ENCODE measurements at regions not wholly inside any gene's neighbourhood (a gene's known extent, or its start where the extent isn't known, plus 50 kb on each side); places are given as distances from the start of the nearest gene placed in this dataset.

GRCh38 chr11:92347454-92347853, 122.8 kb downstream of the FAT3 start:
- Histone ChIP-seq H3F3A (ENCODE audit: insufficient read depth) (no peaks in the 10 kb centered on the region), H3K4me3 (ENCODE audit: insufficient read depth, low read length, poor library complexity, severe bottlenecking) (no peak overlapping the region), H3K27ac (ENCODE audit: low read depth, low read length) (no peak overlapping the region), H3K36me3 (ENCODE audit: low read length) (no peaks in the 10 kb centered on the region), H3K4me2 (ENCODE audit: low read depth, low read length, poor library complexity, severe bottlenecking) (no peak overlapping the region), H3K9ac (ENCODE audit: low read length) (no peak overlapping the region), H3K27me3 (ENCODE audit: low read length) (no peaks in the 10 kb centered on the region), H4K20me1 (ENCODE audit: low read depth, low read length) (no peaks in the 10 kb centered on the region), H2AFZ (ENCODE audit: low read depth, low read length, severe bottlenecking) (no peak overlapping the region), H3K9me3 (ENCODE audit: insufficient read depth, low read length) (no peaks in the 10 kb centered on the region), H3K79me2 (ENCODE audit: insufficient read depth, low read length) (no peaks in the 10 kb centered on the region), H3K9me2 (replicated peaks; ENCODE audit: insufficient read depth, low read length) (no peaks in the 10 kb centered on the region)
- no peak for TF ChIP-seq EZH2phosphoT487 (conservative IDR thresholded peaks at IDR 0.05; ENCODE audit: low read length)
- TF ChIP-seq, protein P1, sequence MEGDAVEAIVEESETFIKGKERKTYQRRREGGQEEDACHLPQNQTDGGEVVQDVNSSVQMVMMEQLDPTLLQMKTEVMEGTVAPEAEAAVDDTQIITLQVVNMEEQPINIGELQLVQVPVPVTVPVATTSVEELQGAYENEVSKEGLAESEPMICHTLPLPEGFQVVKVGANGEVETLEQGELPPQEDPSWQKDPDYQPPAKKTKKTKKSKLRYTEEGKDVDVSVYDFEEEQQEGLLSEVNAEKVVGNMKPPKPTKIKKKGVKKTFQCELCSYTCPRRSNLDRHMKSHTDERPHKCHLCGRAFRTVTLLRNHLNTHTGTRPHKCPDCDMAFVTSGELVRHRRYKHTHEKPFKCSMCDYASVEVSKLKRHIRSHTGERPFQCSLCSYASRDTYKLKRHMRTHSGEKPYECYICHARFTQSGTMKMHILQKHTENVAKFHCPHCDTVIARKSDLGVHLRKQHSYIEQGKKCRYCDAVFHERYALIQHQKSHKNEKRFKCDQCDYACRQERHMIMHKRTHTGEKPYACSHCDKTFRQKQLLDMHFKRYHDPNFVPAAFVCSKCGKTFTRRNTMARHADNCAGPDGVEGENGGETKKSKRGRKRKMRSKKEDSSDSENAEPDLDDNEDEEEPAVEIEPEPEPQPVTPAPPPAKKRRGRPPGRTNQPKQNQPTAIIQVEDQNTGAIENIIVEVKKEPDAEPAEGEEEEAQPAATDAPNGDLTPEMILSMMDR (IDR thresholded peaks at IDR 0.05; ENCODE audit: insufficient read depth, low read length, poor library complexity, severe bottlenecking): no peak

- Histone ChIP-seq H3K4me2 (ENCODE audit: low read depth, low read length, poor library complexity, severe bottlenecking) (no peak overlapping the region), H3K36me3 (ENCODE audit: low read length) (no peaks in the 10 kb centered on the region), H3K27me3 (ENCODE audit: low read length) (no peaks in the 10 kb centered on the region), H3K9ac (ENCODE audit: low read length) (no peak overlapping the region), H3K9me3 (ENCODE audit: insufficient read depth, low read length) (no peaks in the 10 kb centered on the region), H3K27ac (ENCODE audit: low read depth, low read length) (no peak overlapping the region), H2AFZ (ENCODE audit: low read depth, low read length, severe bottlenecking) (no peak overlapping the region), H4K20me1 (ENCODE audit: low read depth, low read length) (no peaks in the 10 kb centered on the region), H3K4me3 (ENCODE audit: insufficient read depth, low read length, poor library complexity, severe bottlenecking) (no peak overlapping the region), H3F3A (ENCODE audit: insufficient read depth) (no peaks in the 10 kb centered on the region), H3K9me2 (replicated peaks; ENCODE audit: insufficient read depth, low read length) (no peaks in the 10 kb centered on the region), H3K79me2 (ENCODE audit: insufficient read depth, low read length) (no peaks in the 10 kb centered on the region)
- TF ChIP-seq EZH2phosphoT487 (conservative IDR thresholded peaks at IDR 0.05; ENCODE audit: low read length): no peak
- TF ChIP-seq, protein P1 (IDR thresholded peaks at IDR 0.05; ENCODE audit: insufficient read depth, low read length, poor library complexity, severe bottlenecking): no peak
Observed at GRCh38 chr11:92349486-92350156, 125.0 kb downstream of the FAT3 start.

DNA sequence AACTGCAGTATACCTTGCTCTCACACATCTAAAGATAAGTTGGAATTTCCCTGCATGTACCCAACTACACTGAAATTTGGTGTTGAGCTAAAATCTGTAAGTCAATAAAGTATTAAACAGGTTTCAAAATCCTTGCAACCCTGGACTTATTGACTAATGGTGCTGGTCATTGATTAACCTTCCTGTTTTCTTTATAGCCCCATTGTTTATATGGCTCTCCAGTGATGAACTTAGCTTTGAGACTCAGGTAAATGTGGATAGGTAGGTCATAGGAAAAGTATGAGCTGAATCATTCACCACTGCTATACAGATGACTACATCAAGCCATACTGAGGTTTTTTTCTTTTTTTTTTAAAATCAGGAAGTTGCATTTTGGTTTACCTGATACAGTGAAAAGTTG, 132.7 kb downstream of the FAT3 start:
- H3K9me2 ChIP-seq (replicated peaks; ENCODE audit: insufficient read depth, low read length): no peaks in the 10 kb centered on the region
- no peak overlapping the region for H3K4me2 ChIP-seq (ENCODE audit: low read depth, low read length, poor library complexity, severe bottlenecking)
- no peaks in the 10 kb centered on the region for H3F3A ChIP-seq (ENCODE audit: insufficient read depth)
- no peak overlapping the region for H2AFZ ChIP-seq (ENCODE audit: low read depth, low read length, severe bottlenecking)
- no peak overlapping the region for H3K27ac ChIP-seq (ENCODE audit: low read depth, low read length)
- no peaks in the 10 kb centered on the region for H3K79me2 ChIP-seq (ENCODE audit: insufficient read depth, low read length)
- TF ChIP-seq, protein P1 (IDR thresholded peaks at IDR 0.05; ENCODE audit: insufficient read depth, low read length, poor library complexity, severe bottlenecking): no peak
- TF ChIP-seq EZH2phosphoT487 (conservative IDR thresholded peaks at IDR 0.05; ENCODE audit: low read length): no peak
- H3K36me3 ChIP-seq (ENCODE audit: low read length): no peaks in the 10 kb centered on the region
- no peak overlapping the region for H3K4me3 ChIP-seq (ENCODE audit: insufficient read depth, low read length, poor library complexity, severe bottlenecking)
- H3K27me3 ChIP-seq (ENCODE audit: low read length): no peaks in the 10 kb centered on the region
- no peaks in the 10 kb centered on the region for H3K9me3 ChIP-seq (ENCODE audit: insufficient read depth, low read length)
- no peaks in the 10 kb centered on the region for H4K20me1 ChIP-seq (ENCODE audit: low read depth, low read length)
- no peak overlapping the region for H3K9ac ChIP-seq (ENCODE audit: low read length)

Data from SU-DHL-6 (cell line).